ENCODE measurements at regions not wholly inside any gene's neighbourhood (a gene's known extent, or its start where the extent isn't known, plus 50 kb on each side); places are given as distances from the start of the nearest gene placed in this dataset.

DNA sequence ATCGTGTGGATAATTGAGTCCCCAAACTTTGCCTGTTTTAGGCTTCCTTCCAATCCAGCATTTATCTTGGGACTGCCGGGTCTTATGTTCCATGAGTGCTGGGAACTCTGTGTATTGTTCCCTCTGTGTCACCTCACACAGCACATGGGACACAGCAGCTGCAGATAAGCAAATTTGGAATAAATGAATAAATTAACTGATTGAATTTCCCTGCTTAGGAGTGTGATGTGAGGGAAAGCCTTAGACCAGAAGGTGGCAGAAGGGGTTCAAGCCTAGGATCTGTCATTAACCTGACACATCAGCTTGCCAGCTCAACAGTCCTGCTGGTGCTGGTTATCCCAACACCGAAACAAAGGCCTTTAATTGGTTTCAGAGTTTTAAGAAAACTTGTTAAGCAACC is 114.3 kb downstream of the OXSM start:
- TF ChIP-seq, protein P1, sequence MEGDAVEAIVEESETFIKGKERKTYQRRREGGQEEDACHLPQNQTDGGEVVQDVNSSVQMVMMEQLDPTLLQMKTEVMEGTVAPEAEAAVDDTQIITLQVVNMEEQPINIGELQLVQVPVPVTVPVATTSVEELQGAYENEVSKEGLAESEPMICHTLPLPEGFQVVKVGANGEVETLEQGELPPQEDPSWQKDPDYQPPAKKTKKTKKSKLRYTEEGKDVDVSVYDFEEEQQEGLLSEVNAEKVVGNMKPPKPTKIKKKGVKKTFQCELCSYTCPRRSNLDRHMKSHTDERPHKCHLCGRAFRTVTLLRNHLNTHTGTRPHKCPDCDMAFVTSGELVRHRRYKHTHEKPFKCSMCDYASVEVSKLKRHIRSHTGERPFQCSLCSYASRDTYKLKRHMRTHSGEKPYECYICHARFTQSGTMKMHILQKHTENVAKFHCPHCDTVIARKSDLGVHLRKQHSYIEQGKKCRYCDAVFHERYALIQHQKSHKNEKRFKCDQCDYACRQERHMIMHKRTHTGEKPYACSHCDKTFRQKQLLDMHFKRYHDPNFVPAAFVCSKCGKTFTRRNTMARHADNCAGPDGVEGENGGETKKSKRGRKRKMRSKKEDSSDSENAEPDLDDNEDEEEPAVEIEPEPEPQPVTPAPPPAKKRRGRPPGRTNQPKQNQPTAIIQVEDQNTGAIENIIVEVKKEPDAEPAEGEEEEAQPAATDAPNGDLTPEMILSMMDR (IDR thresholded peaks at IDR 0.05 in 8 of 11, conservative IDR thresholded peaks at IDR 0.05 in 3 of 11): no peak
- no peak for TF ChIP-seq POLR2AphosphoS5 (IDR thresholded peaks at IDR 0.05)

All from spleen (tissue), 7 donors.